Suppressor macrophage treated with lipopolysaccharide for 4 hours (primary cell): ENCODE measurements at regions not wholly inside any gene's neighbourhood (a gene's known extent, or its start where the extent isn't known, plus 50 kb on each side); places are given as distances from the start of the nearest gene placed in this dataset.
"Not testable (repeated sequence)": the region's sequence is repeated elsewhere in the genome, so short reads cannot be mapped to it uniquely, and the experiment has no call there.

ENCODE experiments used
- DNase-seq: peaks from one replicate; pipeline ENCODE4 v3.0.0-alpha.2; 2020

DNA sequence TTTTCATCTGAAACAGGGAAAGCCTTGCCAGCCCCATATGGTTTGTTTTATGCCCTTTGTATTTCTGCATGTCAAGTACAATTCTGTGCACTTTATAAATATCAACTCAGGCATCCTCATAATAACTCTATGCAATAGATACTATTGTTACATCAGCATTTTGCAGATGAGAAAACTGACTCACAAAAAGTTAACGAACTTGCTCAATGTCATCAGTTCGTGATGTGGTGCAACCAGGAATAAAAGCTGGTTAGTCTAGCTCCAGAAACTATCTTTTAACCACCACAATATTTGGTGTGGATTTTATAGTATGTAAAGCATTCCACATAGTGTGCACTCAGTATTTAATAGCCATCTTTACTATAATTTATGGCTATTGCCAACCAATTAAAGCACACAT lies 134.9 kb downstream of the MRPS30 start:
- no peak for DNase-seq

DNA sequence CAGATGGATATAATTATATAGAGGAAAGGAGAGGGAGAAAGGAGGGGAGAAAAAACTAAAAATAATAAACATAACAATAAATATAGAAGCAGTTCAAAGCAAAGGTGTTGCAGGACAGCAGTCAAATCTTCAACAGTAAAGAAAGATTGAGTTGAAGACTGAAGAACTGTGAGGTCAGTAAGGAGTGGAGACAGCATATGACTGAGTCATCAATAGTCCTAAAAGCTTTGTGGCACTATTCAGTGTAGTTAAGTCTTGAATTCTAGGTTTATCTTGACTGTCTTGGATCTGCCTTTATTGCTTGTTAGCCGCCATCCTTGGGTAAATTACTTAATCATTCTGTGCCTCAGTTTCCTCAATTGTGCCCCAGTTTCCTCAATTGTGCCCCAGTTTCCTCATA lies 137.0 kb downstream of the MRPS30 start:
- no peak for DNase-seq

DNA sequence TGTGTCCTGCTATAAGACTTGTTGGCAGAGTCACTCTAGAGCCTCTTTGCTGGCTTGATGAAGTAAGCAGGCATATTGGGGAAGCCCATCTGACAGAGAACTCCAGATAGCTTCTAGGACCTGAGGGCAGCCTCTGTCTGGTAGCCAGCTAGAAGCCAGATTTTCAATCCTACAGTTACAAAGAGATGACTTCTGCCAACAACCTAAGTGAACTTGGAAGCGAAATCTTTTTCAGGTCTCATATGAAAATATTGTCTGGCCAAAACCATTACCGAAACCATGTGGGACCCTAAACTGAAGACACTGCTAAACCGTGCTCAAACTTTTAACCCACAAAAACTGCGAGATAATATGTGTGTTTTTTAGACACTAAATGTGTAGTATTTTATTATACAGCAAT lies 140.9 kb downstream of the MRPS30 start:
- DNase-seq: no peak

DNA sequence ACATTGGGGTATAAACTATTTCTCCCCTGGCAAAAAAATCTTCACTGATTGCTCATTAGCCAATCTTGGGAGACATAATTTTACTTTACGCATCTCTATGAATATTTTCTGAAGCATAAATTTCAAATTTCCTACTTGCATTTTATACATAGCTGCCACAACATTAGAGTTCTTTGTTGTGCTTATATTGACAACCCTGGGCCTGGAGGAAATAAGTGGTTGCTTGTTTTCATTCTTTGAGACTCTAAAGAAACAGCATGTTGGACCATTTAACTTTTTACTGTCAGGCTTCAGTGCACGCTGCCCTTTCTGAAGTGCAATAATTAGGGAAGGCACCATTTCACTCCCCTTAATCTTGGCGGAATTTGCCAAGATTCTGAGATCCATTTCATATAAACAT lies 142.6 kb downstream of the MRPS30 start:
- DNase-seq: no peak

DNA sequence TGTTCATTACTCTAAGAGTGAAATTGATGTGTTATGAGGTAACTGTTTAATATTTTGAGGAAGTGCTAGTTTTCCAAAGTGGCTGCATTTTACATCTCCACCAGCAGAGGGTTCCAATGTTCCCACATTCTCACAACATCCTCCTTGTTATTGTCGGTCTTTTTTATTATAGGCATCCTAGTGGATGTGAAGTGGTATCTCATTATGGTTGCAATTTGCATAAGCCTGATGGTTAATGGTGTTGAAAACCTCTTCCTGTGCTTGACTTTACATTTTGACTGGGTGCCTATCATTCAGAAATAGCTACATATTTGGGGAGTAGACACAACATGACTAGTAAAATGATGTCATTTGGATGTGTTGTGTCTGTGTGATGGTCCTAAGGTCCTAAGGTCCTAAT lies 143.6 kb downstream of the MRPS30 start:
- DNase-seq: peak; percentile 49

DNA sequence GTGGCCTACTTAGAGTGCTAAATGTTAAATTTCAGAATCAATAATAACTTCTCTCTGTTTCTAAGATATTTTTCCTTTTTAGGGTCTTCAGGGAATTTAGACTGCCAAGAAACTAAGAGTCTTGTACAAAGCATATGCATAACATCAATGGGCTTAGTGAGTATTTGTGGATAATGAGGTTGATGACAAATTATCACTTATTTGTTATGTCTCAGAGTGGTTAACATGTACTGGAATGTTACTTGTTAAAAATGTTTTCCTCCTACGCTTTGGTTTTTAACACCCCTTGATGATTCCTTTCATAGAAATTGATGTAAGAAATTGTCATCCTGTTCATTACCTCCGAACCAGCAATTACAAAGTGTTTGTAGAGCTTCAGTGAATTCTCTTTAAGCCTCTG lies 144.3 kb downstream of the MRPS30 start:
- DNase-seq: no peak

DNA sequence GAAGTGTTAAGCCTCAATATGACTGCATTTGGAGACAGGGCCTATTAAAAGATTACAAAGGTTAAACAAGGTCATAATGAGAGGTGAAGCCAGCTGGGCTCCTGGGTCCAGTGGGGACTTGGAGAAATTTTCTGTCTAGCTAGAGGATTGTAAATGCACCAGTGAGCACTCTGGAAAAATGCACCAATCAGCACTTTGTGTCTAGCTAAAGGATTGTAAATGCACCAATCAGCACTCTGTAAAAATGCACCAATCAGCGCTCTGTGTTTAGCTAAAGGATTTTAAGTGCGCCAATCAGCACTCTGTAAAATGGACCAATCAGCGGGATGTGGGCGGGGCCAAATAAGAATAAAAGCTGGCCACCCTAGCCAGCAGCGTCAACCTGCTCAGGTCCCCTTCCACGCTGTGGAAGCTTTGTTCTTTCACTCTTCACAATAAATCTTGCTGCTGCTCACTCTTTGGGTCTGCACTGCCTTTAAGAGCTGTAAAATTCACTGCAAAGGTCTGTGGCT lies 150.3 kb downstream of the MRPS30 start:
- not testable (repeated sequence) for DNase-seq

DNA sequence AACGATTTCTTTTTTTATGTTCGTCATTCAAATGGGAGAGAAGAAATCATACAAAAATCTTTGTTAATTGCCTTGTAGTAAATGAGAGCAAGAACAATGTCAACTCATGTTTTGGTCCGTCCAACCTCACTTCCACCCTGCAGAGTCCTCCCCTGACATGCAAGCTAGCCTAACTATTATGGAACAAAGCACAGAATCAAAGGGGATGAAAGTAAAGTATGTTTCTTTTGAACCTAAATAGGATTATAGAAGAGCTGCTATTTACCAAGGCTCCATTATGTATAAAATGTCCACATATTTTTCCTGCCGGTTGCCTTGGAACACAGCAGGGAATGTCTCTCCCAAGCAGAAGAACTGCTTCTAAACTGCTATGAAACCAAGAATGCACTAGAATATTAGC lies 161.1 kb downstream of the MRPS30 start:
- no peak for DNase-seq

DNA sequence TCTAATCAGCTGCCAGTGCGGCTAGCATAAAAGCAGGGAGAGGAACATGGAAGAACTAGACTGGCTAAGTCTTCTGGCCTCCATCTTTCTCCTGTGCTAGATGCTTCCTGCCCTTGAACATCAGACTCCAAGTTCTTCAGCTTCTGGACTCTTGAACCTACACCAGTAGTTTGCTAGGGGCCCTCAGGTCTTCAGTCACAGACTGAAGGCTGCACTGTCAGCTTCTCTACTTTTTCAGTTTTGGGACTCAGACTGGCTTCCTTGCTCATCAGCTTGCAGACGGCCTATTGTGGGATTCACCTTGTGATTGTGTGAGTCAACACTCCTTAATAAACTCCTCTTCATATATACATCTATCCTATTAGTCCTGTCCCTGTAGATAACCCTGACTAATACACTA lies 162.2 kb downstream of the MRPS30 start:
- DNase-seq: not testable (repeated sequence)

DNA sequence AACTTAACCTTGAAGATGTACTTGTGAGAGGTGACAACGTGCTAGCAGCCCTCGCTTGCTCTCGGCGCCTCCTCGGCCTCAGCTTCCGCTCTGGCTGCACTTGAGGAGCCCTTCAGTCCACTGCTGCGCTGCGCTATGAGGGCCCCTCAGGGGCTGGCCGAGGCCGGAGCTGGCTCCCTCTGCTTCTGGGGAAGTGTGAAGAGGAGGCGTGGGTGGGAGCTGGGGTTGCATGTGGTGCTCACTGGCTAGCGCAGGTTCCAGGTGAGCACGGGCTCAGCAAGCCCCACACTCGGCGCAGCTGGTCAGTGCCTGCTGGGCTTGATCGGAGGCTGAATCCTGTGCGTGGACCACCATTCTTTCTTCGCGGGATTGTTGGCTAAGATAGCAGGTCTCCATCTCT lies 166.1 kb downstream of the MRPS30 start:
- DNase-seq: no peak

DNA sequence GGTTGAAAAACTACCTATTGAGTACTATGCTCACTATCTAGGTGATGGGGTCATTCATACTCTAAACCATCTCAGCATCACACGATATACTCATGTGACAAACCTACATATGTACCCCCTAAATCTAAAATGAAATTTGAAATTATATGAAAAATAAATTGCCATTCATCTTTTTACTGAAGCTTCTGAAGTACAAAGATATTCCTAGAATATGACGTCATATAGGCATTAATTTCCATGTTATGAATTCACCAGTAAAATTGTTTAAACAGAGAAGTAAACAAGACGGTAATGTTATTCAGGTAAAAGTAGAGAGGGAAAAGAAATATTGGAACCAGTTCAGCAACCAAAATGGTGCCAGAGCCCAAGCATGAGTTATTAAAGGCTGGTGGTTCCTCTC lies 173.0 kb downstream of the MRPS30 start:
- DNase-seq: no peak

DNA sequence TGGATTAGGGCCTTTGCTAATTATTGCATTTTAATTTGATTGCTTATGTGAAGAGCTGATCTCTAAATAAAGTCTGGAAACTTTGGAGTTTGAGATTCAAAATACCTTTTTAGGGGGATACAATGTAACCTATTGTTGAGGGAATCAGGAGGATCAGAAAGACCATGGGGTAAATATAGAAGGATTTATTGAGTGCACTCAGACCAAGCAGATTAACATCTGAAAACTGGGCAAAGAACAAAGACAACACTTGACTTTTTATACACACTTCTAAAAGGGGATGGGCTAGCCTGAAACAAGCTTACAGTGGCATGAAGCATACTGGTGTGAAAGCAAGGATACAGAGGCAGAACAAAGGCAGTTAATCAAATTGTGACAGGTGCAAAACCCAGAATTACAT lies 174.3 kb downstream of the MRPS30 start:
- no peak for DNase-seq

DNA sequence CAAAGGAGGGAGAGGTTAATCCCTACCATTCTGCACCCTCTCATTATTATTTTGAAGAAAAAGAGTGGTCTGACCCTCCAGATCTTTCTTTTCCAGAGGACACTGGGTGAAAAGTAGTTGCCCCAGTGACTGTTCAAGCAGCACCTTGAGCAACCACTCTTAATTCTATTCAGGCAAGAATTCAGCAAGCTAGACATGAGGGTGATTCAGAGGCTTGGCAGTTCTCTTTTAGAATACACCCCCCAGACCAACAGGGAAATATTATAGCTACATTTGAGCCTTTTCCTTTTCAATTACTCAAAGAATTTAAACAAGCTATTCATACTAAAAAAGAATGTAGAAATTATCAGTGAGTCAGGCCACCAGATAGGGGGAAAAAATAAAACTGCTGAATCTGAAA lies 178.3 kb downstream of the MRPS30 start:
- no peak for DNase-seq

DNA sequence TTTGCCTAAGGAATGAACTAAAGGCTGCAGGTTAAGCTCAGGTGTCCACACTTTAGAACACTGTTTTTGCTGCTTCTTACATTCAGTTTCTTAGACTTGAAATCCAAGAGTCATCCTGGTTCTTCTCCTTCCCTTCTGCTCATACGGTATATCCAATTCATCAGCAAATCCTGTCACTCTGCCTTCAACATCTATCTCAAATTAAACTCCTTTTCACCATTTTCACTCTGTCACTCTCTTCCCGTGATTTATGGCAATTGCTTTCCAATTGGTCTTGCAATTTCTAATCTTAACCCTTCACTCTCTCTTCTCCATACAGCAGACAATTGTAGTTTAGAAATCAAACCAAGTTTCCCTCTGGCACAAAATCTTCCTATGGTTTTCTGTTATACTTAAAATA lies 182.9 kb downstream of the MRPS30 start:
- no peak for DNase-seq

DNA sequence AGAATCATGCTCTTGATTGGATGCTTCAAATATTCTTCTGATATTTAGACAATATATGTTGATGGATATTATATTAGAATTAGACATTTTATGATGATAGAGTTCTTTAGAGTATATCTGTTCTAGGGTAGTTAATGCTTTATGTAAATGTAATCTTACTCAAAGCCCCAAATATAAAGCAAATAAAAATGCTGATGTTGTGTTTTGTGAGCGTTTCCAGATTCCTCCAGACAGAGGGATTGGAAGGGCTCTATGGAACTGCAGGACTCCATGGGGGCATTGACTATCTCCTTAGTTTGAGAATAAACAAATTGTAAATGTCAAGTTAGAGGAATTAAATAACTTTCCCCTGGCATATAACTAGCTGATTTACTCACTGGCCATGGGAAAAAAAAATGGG lies 184.5 kb downstream of the MRPS30 start:
- DNase-seq: no peak

DNA sequence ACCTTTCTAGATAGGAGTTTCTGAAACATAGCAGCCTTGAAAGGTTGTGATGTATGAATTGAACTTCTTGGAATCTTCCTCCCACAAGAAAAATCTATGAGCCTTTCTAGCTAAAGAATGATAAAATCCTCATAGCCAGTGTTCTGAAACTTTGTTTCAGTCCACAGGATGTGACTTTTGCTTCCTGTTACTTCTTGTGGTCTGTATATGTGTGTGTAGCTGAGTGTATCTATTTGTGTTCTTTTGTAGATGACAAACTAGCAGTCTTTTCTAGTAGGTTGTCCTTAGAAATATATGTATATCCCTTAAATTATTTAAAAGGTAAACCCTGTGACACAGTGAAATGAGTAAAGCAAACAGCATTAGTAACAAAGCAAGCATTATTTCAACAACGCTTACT lies 188.8 kb downstream of the MRPS30 start:
- DNase-seq: no peak

DNA sequence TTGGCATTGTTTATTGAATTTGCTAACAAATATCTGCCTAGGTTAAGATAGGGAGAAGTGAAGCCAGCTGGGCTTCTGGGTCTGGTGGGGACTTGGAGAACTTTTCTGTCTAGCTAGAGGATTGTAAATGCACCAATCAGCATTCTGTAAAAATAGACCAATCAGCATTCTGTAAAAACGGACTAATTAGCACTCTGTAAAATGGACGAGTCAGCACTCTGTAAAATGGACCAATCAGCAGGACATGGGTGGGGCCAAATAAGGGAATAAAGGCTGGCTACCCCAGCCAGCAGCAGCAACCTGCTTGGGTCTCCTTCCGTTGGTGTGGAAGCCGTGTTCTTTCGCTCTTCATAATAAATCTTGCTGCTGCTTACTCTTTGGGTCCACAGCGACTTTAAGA lies 198.4 kb downstream of the MRPS30 start:
- DNase-seq: not testable (repeated sequence)

DNA sequence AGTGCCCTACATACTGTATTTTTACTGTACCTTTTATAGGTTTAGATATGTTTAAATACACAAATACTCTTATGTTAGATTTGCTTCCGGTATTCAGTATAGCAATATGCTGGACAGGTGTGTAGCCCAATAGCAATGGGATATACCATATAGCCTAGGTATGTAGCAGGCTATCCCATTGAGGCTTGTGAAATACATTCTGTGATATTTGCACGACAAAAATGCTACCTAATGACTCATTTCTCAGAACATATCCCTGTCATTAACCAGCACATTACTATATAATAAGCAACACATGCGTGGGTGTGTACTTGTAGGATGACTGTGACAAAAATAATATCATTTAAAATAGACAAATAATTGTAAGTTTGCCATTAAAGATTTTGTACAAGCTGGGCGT lies 208.8 kb downstream of the MRPS30 start:
- no peak for DNase-seq

DNA sequence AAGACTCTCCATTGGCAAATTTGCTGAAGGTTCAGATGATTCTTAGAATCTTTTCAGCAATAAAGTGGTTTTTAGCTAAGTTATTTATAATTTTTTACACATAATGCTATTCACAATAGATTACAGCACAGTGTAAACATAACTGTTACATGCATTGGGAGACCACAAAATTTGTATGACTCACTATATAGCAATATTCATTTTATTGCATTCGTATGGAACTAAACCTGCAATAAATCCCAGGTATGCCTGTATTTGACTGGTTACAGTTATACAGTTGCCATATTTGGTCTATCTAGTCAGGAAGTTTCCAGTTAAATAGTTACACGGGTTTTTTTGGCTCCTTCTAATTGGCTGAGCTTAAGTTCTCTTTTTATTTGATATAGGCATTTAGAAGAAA lies 220.8 kb downstream of the MRPS30 start:
- no peak for DNase-seq

DNA sequence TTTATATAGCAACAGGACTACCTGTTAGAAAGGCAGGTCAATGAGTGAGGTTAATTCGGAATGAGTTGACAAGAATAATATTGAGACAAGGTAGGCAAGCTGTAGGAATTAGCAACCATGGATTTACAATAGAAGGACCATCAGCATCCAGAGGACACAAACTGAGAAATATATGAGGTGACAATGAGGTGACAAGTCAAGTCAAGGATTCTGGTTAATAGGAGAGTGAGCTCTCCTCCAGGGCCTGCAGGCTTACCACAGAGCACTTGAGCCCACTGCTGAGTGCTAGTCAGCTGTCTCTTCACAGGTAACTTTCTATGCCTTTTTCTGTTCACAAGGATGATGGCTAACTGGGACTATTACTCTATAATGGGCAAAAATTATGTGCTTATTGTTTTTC lies 227.2 kb downstream of the MRPS30 start:
- DNase-seq: no peak

DNA sequence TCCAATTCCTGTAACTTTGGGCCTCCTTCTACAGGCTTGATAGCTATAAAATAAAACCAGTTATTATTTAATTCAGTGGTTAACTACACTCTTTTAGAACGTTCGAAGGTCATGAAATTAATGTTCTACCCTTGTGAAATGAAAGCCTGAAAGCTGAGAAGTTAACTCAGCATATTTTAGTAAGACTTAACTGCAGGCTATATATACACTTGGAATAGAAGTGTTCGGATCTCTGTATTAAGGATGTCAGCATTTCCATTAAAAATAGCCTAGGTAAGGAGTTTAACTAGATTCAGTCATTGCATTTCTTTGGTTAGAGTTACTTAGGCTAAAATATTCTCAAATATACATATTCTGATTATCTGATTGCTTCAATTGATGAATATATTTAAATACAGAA lies 229.2 kb downstream of the MRPS30 start:
- no peak for DNase-seq

DNA sequence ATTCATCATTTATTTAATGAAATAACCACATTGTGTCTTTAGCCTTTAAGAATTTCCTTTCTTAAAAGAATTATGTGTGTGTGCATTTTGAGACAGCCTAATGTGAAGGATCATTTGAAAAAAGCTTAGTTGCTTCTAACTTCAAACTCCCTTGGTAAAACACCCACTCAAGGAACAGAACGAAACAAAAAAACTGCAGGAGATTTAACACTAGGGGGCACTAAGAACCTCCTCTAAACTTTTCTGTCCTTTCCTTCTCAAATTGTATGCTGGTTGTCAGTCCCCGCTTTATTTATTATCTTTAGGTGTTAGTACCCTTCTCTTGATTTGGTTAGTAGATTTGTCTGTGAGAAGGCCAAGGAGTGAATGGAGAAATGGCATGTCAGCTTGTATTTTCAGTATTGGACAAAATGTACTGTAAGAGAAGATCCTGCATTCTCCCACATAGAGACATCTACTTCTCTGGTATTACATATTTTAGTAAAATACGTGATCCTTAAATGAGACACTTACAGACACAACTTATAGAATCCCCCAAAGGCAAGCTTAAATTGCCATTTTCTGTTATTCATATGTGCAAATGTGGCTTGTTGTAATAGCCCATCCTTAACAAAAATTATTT lies 229.7 kb downstream of the MRPS30 start:
- peak; percentile 21 for DNase-seq

DNA sequence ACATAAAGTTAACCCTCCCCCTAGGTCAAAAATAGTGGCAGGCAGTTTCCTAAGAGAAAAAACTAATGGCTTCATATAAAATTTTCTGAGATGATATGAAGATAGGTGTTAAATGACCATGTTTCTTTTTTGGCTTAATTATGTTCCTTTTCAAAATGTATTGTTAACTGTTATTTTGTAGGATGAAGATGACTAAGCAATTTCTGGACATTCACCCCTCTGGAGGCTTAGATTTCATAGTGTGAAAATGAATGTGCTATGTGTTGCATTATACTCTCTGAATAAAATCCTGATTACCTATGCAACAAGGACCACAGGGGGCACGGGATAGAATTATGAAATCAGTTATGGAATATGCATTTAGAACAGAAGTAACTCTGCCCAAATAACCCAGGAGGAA lies 233.5 kb downstream of the MRPS30 start:
- DNase-seq: no peak

DNA sequence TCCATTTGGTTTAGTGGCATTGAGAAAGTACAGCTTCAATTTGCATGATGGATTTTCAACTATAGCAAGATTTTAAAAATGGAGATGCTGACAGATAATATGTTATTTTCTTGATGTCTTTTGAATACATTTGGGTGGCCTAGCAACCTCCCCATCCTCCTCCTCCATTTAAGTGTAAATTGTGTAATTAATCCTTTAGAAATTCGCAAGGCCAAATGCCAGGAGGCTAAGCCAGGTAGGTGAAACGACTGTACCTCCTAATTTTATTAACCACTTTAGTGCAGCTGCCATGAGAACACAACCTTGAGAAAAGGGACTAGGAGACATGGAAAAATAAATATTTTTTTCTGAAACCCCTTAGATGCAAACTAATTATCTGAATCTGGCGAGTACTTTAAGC lies 248.8 kb downstream of the MRPS30 start:
- no peak for DNase-seq

DNA sequence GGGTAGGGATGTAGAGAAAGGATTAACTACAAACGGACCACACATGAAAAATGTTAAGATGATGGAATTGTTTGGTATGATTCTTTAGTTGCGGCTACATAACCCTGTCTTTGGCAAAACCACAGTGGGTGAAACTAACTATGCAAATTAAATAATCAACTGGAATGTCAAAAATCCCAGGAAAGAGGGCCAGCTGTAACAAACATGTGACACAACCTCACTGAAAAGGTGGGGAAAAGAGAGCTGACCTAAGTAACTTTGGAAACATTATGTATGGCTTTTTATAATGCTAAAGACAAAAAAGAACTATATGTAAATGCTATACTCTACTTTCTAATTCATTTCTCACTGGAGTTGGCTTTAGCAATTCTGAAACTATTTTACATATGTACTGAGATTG lies 252.0 kb downstream of the MRPS30 start:
- DNase-seq: no peak

DNA sequence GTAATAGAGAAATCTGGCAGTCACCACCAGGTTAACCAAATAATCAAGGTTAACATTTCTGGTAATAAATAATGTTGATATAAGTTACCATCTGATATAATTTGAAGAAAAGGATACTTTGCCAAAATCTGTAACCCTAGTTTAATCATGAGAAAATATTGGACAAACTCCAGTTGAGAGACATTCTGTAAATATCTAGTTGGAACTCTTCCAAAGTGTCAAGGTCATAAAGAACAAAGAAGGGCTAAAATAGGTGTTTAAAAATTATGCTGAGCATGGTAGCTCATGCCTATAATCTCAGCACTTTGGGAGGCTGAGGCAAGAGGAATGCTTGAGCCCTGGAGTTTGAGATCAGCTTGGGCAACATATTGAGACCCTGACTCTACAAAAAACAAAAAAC lies 253.3 kb downstream of the MRPS30 start:
- DNase-seq: no peak
